Suprapubic skin (tissue), 4 donors: ENCODE measurements at regions not wholly inside any gene's neighbourhood (a gene's known extent, or its start where the extent isn't known, plus 50 kb on each side); places are given as distances from the start of the nearest gene placed in this dataset.

ENCODE experiments used
- DNase-seq, 2 donors: peaks; one replicate each; pipeline ENCODE4 v3.0.0-alpha.2; 2019; ENCODE audit warnings: low spot score in 2 of 2
- H3K27ac ChIP-seq: fragments of 200-600 bp; sonication (generic); one replicate; pipeline ENCODE4 v1.5.1; 2019
- H3K27me3 ChIP-seq: fragments of 200-600 bp; sonication (generic); one replicate; pipeline ENCODE4 v1.5.1; 2019
- H3K36me3 ChIP-seq: fragments of 200-600 bp; sonication (generic); one replicate; pipeline ENCODE4 v1.5.1; 2019
- H3K4me1 ChIP-seq: fragments of 200-600 bp; sonication (generic); one replicate; pipeline ENCODE4 v1.5.1; 2019
- H3K4me3 ChIP-seq: fragments of 200-600 bp; sonication (generic); one replicate; pipeline ENCODE4 v1.5.1; 2019; ENCODE audit warnings: mild to moderate bottlenecking
- H3K9me3 ChIP-seq: fragments of 200-600 bp; sonication (generic); one replicate; pipeline ENCODE4 v1.5.1; 2019
- CTCF ChIP-seq, 2 donors: fragments of 200-600 bp in 1 of 2; fragments of 450-650 bp in 1 of 2; sonication (generic) in 1 of 2; IDR thresholded peaks; one replicate each; pipeline ENCODE4 v1.5.1; 2016 to 2019; ENCODE audit warnings: antibody characterized with exemption in 2 of 2, mild to moderate bottlenecking in 1 of 2, moderate library complexity in 1 of 2
- EP300 ChIP-seq: sonication (generic); formaldehyde crosslinking; IDR thresholded peaks from one replicate; pipeline ENCODE4 v1.6.1; 2017; ENCODE audit warnings: antibody characterized with exemption
- POLR2A ChIP-seq, 2 donors: fragments of 450-650 bp; IDR thresholded peaks; one replicate each; pipeline ENCODE4 v1.6.1; 2017; ENCODE audit warnings: antibody characterized with exemption in 2 of 2, mild to moderate bottlenecking in 2 of 2, moderate library complexity in 2 of 2
- POLR2AphosphoS5 ChIP-seq, 3 donors: sonication (generic); formaldehyde crosslinking; IDR thresholded peaks; one replicate each; pipeline ENCODE4 v1.6.1; 2017; ENCODE audit warnings: antibody characterized with exemption in 3 of 3
- WGBS: methylation state at CpG from one replicate; pipeline ENCODE4 v1.1.5; 2018; 5-methylcytosine and 5-hydroxymethylcytosine counted together

GRCh38 chr10:57420881-57421280 lies 846.8 kb downstream of the IPMK start:
- no peaks in the 10 kb centered on the region for H3K36me3 ChIP-seq
- no peak overlapping the region for H3K4me3 ChIP-seq
- TF ChIP-seq POLR2A (IDR thresholded peaks at IDR 0.05), result no peak
- TF ChIP-seq EP300, result no peak
- no peak for TF ChIP-seq POLR2AphosphoS5 (IDR thresholded peaks at IDR 0.05)
- TF ChIP-seq CTCF (IDR thresholded peaks at IDR 0.05), result no peak
- no peaks in the 10 kb centered on the region for H3K4me1 ChIP-seq
- H3K9me3 ChIP-seq, result no peaks in the 10 kb centered on the region
- H3K27ac ChIP-seq, result no peak overlapping the region
- no peaks in the 10 kb centered on the region for H3K27me3 ChIP-seq
- DNase-seq, result no peak
- 83% methylated on average over 2 of the region's 2 CpGs for WGBS

- Histone ChIP-seq H3K4me3 (no peak overlapping the region), H3K9me3 (no peaks in the 10 kb centered on the region), H3K27ac (no peak overlapping the region), H3K27me3 (no peaks in the 10 kb centered on the region), H3K4me1 (no peaks in the 10 kb centered on the region), H3K36me3 (no peaks in the 10 kb centered on the region)
- TF ChIP-seq POLR2AphosphoS5 (IDR thresholded peaks at IDR 0.05) (no peak), CTCF (IDR thresholded peaks at IDR 0.05) (no peak), POLR2A (IDR thresholded peaks at IDR 0.05) (no peak), EP300 (no peak)
- no peak for DNase-seq
- WGBS, result 89% methylated on average over 6 of the region's 6 CpGs
These were observed 849.2 kb downstream of the IPMK start for GRCh38 chr10:57418476-57418875.

GRCh38 chr10:57395923-57396322 lies 871.8 kb downstream of the IPMK start:
- 85% methylated on average over 5 of the region's 5 CpGs for WGBS
- Histone ChIP-seq H3K4me1 (no peaks in the 10 kb centered on the region), H3K36me3 (no peaks in the 10 kb centered on the region), H3K4me3 (no peak overlapping the region), H3K27me3 (no peaks in the 10 kb centered on the region), H3K9me3 (no peaks in the 10 kb centered on the region), H3K27ac (no peak overlapping the region)
- no peak for DNase-seq
- no peak for TF ChIP-seq POLR2A (IDR thresholded peaks at IDR 0.05)
- no peak for TF ChIP-seq EP300
- TF ChIP-seq POLR2AphosphoS5 (IDR thresholded peaks at IDR 0.05), result no peak
- TF ChIP-seq CTCF (IDR thresholded peaks at IDR 0.05), result no peak

GRCh38 chr10:57367412-57367811 lies 900.3 kb downstream of the IPMK start:
- H3K4me1 ChIP-seq, result no peaks in the 10 kb centered on the region
- TF ChIP-seq EP300, result no peak
- TF ChIP-seq POLR2A (IDR thresholded peaks at IDR 0.05), result no peak
- no peak for TF ChIP-seq CTCF (IDR thresholded peaks at IDR 0.05)
- TF ChIP-seq POLR2AphosphoS5 (IDR thresholded peaks at IDR 0.05), result no peak
- H3K9me3 ChIP-seq, result no peaks in the 10 kb centered on the region
- no peaks in the 10 kb centered on the region for H3K36me3 ChIP-seq
- H3K27me3 ChIP-seq, result no peaks in the 10 kb centered on the region
- H3K4me3 ChIP-seq, result no peak overlapping the region
- H3K27ac ChIP-seq, result no peak overlapping the region
- no peak for DNase-seq
- 74% methylated on average over 5 of the region's 5 CpGs for WGBS

- H3K27me3 ChIP-seq, result no peaks in the 10 kb centered on the region
- no peaks in the 10 kb centered on the region for H3K4me1 ChIP-seq
- TF ChIP-seq POLR2AphosphoS5 (IDR thresholded peaks at IDR 0.05) (no peak), EP300 (no peak), POLR2A (IDR thresholded peaks at IDR 0.05) (no peak)
- H3K4me3 ChIP-seq, result no peak overlapping the region
- H3K9me3 ChIP-seq, result no peaks in the 10 kb centered on the region
- WGBS, result 91% methylated on average over 2 of the region's 2 CpGs
- no peaks in the 10 kb centered on the region for H3K36me3 ChIP-seq
- DNase-seq, result no peak
- no peak overlapping the region for H3K27ac ChIP-seq
These were observed 904.9 kb downstream of the IPMK start for GRCh38 chr10:57362811-57363210.

- no peak for TF ChIP-seq EP300
- no peak for TF ChIP-seq POLR2AphosphoS5 (IDR thresholded peaks at IDR 0.05)
- H3K36me3 ChIP-seq, result no peaks in the 10 kb centered on the region
These were observed 914.2 kb downstream of the IPMK start for GRCh38 chr10:57353403-57354003.

More at GRCh38 chr10:57353403-57354003, 914.2 kb downstream of the IPMK start:
- no peak for DNase-seq
- Histone ChIP-seq H3K27me3 (no peaks in the 10 kb centered on the region), H3K9me3 (peaks cover 5% of the 10 kb centered on the region), H3K4me1 (no peaks in the 10 kb centered on the region), H3K27ac (no peak overlapping the region), H3K4me3 (no peak overlapping the region)
- WGBS, result 70% methylated on average over 4 of the region's 4 CpGs
